GM19395 (cell line): ENCODE measurements at regions not wholly inside any gene's neighbourhood (a gene's known extent, or its start where the extent isn't known, plus 50 kb on each side); places are given as distances from the start of the nearest gene placed in this dataset.

Source experiments
- ATAC-seq: cut with Tn5 transposase; IDR thresholded peaks from one replicate; pipeline ENCODE4 v1.9.1; 2021; ENCODE audit warnings: mild to moderate bottlenecking, moderate library complexity; ENCODE audit not compliant: unreplicated experiment

DNA sequence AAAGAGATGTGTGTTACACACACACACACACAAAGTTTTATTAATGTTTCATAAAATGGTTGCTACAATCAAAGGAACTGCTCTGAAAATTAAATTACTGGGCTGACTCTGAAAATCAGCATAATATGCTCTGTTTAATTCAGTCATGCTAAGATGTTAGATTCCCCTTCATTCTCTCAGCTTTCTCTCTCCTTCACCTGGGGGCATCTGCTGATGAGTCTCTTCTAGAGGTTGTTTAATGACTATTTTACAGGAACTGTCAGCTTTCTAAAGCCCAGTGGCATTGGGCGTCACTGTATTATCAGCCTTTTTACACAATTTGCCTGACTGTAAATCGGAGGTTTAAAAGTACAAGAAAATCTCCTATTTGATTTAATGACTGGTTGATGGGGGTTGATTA is 559.7 kb upstream of the POU3F2 start:
- ATAC-seq = no peak

DNA sequence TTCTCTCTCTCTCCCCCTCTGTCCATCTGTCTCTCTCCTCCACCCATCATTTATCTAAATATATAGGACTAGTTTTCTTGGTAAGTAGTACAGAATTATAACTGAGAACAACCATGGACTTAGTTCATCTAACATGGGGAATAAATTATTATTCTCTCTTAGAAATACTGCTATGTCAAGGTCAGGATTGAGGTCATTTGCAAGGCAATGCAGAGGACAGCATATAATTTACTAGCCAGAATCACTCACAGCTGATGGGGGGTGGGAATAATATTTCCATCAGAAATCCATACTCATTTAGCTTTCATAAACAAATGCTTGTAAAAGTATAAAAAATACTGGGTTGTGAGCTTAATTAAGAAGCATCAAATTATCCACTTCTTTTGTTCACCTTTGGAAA is 553.9 kb upstream of the POU3F2 start:
- no peak for ATAC-seq

DNA sequence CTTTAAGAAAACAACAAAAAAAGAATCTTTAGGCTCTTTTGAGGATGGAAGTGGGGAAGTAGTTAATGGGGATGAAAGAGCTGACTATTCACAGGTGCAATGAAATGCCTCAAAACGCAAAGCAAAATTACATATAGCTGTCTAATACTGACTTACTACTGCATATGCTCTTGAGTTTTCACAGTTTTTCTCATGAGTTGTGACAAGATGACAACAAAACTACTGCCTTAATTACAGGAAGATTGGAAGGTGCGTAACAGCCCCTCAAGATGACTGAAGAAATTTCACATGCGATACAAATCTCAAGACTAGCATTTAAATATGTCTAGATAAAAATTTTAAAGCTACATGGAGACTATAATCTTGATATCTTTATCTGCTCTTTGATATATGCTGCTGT is 547.8 kb upstream of the POU3F2 start:
- no peak for ATAC-seq

DNA sequence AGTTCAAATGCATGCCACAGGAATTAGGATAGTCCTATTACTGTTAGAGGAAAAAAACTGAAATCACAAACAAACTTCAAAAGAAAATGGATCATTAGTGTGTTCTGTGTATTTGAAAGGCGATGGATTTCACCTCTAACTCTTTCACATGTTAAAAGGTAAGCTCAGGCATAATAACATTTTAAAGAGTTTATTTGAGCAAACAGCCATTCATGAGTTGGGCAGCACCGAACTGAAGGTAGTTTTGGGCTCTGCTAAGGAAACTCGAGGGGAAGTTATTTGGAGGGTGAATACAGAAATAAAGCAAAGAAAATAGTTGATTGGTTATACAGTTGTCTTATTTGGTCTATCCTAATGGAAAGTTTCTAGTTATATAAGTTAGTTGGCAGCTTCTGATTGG is 546.5 kb upstream of the POU3F2 start:
- ATAC-seq = no peak

DNA sequence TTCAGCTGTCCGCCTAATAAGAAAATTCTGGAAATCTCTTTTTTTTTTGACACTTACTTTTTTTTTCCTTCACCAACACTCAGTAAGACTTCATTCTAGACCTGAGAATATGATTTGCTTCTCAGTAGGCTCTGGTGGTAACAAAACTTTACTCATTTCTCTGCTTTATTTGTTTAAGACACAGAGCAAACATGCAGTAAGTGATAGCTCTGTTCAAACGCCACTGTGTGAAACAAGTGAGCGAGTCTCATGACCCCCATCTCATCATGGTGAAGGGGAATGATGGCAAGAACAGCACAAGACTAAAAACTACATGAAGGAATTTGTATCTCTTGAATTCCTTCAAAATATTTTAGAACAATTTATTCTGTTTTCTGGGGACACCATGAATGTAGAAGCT is 541.6 kb upstream of the POU3F2 start:
- ATAC-seq = no peak

DNA sequence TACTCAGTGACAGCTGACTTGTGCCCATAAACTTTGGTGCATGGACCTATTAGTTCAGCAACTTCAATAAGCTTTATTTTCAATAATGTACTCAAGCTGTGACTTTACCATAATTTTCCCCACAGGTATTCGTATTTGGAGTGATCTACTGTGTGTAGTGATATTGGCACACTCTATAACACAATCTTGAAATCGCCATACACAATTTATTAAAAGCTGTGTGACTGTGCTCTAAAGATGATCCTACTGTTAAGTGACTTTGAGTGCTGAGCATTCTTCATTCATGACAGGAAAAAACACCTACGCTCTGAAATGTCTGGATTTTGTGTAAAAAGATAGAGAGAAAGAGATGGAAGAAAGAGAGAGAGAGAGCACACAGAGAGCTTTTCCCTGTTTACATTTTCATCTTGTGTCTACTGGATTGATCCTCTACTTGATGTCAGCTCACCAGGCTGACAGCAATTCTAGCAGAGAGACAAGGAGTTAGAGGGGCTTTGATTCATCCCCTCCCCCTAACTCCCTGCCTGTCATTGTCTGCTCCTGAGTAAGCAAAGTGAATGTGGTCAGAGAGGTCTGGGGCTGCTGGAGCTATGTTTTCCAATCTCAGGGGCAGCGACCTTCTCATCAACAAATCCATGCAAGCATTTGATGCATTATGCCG is 538.7 kb upstream of the POU3F2 start:
- no peak for ATAC-seq

DNA sequence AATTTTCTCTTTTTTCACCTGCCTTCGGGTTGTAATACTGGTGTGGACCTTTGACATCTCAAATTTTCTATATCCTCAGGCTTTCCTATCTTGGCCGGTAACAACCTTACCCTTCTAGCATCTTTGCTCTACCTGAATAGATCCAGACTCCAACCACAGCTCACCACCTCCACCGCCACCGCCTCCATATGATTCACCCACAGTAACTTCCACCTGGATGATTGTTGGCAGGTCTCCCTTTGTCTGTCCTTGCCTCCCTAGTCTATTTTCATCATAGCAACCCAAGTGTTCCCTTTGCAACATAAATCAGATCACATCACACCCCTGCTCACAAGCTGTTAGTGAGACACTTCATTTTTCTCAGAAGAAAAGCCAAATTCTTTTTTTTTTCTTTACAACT is 525.8 kb upstream of the POU3F2 start:
- no peak for ATAC-seq

DNA sequence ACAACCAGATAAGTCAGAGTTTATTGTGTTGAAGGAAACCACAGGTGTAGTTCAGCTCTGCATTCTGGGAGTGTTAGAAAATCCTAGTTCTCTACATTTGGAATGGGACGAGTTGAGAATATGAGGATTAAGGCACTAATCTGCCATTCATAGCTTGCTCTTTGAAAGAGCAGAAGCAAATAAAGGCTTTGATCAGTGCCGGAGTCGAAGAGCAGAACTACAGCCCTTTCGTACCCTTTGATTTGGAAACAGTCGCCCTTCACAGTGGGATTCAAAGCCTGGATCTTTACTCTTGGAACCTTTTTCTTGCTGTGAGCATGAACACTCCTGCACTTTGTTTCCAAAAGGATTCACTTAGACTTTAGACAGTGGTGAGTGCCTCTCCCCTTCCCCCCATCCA is 523.9 kb upstream of the POU3F2 start:
- ATAC-seq = no peak

DNA sequence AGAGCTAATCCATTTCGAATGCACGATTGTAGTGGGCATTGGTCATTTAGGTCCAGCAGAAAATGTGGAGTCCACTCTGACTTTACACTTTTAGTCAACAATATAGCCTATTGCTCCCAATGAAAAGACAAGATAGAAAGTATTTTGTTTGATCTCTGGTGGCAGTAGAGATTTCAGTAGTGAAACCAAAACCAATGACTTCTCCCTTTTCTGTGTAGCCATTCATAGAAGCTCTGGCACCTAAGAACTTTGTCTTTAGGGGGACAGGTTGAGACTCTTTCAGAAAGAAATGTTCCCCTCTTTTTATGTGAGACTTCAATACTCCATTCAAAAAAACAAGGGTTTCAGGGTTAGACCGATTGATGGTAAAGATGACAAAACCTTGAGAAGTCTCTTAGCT is 510.8 kb upstream of the POU3F2 start:
- peak; percentile 95 for ATAC-seq

DNA sequence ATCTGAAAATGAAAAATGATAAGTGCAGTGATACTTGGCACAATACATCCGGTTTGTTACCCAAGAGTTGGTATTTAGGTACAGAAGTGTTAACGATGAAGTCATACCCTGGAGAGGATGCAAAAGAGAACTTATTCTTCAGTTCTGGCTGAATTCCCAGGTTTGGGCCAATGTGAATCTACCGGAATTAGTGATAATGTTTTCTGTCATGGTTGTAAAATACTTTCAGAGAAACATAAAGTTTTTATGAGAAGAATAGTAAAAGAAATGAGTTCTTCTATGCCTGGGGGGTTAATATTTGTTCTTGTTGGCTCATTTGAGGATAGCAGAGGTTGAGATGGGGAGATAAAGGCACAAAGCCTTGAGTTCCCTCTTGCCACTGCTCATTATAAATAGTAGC is 509.9 kb upstream of the POU3F2 start:
- no peak for ATAC-seq

DNA sequence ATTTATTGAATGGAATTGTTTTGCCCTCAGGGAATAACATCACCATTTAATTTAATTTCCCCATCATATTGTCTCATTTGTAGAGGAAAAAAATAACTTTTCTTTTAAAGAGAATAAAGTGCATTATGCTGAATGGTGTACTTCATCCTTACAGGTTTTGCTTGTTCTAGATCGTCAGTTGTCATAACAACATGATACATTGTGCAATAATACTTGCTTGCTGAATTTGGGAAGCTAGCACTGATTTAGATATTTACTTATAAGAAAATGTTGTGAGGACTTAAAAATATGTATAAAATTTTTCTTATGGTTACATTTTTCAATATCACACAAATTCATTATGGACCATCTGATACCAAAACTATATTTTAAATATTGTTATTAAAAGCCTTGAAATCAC is 509.0 kb upstream of the POU3F2 start:
- no peak for ATAC-seq

DNA sequence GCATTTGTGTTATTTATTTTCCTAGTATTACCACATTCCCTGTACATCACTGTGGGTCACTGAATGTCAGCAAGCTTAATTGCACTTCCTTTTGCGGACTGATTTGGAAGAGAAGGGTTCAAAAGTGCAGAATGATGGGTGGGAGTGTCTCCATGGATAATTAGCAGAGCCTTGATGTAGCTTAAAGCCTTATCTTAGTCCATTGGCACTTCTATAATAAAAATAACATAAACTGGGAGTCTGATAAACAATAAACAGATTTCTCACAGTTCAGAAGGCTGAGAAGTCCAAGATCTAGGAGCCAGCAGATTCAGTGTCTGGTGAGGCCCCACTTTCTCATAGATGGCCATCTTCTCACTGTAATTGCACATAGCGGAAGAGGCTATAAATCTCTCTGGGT is 501.1 kb upstream of the POU3F2 start:
- ATAC-seq = no peak

DNA sequence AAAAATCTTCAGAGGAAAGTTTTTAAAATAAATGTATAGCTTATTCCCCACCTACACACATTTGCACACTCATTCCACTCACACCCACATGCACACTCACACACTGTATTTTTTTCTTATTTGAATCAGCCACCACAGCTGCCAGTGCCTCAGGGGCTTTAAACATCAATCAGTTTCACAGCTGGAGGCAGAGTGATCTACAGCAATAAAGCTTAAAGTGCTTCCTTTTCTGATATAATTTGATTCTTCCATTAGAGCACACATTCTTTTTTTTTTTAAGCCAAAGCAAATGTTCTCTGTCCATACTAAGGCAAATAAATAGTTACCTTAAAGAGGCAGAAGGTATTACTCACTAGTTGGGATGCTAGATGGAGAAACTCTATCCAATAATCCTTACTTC is 498.8 kb upstream of the POU3F2 start:
- no peak for ATAC-seq

DNA sequence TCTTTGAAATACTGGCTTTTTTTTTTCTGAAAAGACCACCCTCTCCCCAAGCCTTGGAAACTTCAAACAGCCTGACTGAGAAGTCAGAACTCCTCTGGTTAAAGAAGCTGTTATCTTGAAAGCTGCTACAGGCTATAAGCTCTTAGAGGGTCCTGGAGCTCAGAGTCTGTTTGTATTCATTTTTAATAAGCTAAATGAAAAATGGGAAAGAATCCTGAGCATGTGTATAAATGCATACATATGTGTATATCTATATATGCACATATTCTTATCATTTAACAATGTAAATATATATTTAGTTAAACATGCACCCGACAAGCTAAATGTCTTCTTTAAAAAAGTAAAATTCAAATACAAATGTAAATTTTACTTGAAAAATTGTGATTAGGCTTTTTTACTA is 494.9 kb upstream of the POU3F2 start:
- no peak for ATAC-seq

DNA sequence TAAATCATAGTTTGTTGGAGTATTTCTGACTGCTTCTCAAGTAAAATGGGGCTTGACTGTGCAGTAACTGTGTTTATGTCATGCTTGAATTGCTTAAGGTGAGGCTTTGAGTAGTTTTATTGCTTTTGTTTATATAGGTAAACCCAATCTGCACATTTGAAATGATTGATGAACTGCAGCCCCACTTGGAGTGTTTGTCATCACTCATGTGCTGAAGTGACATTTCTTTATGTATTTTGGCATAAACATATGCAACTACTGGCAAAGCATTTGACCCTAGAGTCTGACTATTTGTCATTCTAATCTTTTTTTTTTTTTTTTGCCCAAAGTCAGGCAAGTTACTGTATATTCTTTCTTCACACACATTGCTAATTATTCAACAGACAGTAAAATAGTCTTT is 491.4 kb upstream of the POU3F2 start:
- ATAC-seq = no peak

DNA sequence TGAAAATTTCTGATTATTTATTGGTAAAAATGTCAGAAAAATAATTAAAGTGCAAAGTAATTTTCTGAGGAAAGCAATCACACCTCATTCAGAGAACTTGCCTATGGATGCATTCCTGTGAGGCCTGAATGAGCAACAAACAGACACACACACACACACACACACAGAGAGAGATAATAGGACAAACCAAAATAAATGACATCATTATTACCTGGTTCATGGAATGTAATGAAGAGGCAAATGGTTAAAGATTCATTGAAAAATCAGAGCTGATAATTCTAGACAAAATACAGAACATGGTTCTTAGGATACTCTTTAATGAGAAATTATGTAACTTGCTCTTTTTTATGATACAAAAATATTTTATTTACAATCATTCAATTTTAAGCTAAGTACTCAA is 490.6 kb upstream of the POU3F2 start:
- no peak for ATAC-seq

DNA sequence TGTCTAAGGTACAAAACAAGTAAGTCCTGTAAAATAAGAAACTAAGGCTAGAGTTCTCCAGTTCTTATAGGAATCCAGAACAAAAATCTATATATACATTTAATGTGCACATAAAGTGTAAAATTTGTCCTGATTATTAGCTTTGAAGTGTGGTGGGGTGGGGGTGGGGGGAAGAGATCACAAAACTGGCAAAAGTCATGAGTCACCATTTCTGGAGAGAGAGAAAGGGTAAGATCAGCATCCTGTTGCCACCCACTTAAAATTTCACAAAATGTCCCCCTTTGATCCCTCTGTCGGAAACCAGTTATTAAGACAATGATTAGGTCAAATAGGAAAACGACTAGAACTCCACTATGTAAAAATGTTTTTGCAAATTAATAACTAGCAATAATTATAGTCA is 482.0 kb upstream of the POU3F2 start:
- no peak for ATAC-seq

DNA sequence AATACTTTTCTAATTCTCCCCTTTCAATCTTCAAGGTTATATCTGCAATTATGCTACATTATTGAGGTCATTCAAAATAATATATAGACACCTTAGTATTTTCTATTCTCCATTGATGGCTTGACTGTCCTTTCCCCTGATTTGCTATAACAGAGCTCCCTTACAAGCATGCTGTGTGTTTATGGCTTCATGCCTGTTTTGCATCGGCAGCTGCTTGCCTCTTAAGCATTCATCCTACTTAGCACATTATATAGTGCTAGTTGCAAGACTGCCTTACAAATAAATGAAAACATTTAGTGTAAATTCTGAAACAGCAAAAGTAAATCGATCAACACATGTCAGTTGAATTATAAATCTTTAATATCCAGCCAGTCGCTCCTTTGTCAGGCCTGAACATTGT is 476.2 kb upstream of the POU3F2 start:
- no peak for ATAC-seq

DNA sequence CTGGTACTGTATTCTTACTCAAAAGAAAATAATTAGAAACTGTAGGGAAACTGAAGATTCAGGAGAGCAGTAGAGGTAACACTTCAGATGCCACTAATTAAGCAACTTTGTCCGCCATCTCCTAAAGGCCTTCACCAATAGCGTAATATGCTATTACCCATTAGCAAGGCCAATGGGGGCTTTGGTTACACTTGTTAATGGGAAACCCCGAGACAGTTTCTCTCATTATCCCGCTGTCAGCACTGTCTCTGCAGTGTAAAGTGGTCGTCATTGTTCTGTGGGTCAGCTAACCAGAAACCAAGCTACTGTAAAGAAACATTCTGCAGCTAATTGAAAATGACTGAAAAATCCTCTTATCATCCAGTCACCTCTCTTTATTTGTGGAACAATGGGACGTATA is 468.0 kb upstream of the POU3F2 start:
- no peak for ATAC-seq

DNA sequence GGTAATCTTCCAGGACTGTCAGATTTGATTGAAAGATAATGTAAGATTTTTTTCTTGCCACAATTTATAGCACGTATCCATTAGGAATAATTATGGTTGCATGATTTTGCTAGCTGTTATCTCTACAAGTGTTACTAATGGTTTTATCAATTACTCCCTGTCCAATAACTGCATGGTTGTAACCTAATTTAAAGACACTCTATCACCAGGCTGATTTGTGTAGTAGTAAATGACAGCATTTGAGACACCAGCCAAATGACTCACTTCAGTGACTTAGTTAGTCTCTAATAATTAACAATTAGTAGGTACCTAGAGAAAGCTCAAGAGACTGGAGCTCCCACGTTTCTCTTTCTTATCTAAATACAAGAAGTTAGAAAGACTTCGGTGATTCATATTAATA is 453.8 kb upstream of the POU3F2 start:
- ATAC-seq = no peak

DNA sequence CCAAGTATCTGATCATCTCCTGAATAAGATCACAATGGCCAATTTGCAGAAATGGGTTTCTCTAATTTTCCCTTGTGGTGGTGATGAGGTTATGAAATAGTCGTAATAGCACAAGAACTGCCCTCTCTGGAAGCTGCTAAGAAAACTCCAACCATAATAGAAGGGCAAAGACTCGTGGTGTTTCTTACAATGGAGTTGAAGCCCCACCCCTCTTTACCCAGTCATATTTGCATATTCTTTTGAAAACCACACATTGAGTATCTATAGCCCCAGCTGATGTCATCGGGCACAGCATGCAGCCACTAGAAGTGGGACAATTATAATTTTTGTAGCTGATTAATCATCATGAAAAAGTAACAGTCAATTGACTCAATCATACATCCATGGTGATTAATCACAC is 452.1 kb upstream of the POU3F2 start:
- no peak for ATAC-seq

DNA sequence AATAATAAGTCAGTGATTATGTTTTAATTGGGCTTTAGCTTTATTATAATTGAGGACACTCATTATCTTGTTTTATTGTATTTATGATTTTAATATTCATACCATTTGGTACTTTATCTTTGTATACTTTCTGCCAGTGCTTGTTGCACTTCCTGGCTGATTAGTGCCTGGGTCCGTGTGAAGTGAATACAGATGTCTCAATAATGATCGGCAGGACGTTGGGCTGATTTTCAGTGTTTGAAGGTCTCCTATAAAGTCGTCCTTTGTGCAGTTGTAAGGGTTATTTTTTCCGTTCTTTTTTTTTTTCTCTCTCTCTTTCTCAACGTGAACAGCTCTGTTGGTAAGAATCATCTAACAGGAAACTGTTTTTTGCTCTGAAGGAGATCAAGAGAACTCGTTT is 450.0 kb upstream of the POU3F2 start:
- no peak for ATAC-seq

DNA sequence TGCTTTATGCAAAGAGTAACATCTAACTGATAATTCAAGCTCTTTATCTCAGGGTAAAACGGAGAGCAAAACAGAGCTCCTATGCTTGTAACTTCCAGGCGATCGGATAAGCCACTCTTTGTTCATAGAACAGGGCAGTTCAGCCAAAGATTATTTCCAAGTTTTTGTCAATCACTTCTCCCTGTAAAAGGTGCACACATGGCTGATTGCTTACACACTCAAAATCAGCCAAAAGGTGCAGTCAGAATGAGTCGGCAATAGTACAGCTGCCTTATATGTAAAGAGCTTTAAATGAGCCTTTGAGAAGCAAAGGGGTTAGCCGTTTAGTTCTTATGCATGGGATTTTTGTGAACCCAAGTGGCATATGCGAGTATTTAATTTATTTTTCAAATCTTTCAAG is 449.6 kb upstream of the POU3F2 start:
- ATAC-seq = no peak
